ENCODE measurements at regions not wholly inside any gene's neighbourhood (a gene's known extent, or its start where the extent isn't known, plus 50 kb on each side); places are given as distances from the start of the nearest gene placed in this dataset.
"Not testable (repeated sequence)": the region's sequence is repeated elsewhere in the genome, so short reads cannot be mapped to it uniquely, and the experiment has no call there.

DNA sequence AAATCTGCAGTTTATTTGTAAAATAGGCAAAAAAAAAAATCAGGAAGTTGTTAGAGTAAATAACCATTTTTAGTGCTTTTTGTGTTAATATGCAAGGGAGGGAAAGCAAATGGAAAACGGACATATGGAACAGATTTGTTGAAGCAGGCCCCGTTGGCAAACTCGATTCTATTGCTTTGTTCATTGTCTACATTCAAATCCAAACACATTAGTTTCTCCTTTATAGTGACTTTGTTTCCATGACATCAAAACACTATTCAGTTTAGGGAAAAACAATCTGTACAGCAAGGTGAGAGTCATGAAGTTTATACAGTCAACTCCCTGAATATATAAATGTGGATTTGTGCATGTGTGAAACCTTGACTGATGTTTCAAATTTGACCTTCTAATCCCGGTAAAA is 142.2 kb downstream of the FAM47A start:
- DNase-seq (ENCODE audit: low read depth, low spot score) = no peak

DNA sequence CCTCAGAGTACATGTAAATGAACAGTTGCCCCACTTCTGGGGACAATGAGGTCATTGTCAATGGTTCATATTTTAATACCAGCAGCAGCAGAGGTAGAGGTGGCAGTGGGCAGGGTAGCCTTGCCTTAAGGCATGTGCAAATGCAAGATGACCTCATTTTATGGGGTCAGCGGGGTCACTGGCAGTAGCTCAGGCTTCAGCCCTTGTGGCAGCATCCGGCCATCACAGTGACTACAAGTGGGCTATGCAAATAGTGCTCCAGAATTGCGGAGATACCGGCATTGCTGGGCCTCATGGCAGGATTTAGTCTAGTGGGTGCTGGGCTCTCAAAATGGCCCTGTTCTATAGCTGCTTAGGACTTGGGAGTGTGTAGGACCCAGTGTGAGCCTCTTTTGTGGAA is 144.7 kb downstream of the FAM47A start:
- DNase-seq (ENCODE audit: low read depth, low spot score) = peak; percentile 18

DNA sequence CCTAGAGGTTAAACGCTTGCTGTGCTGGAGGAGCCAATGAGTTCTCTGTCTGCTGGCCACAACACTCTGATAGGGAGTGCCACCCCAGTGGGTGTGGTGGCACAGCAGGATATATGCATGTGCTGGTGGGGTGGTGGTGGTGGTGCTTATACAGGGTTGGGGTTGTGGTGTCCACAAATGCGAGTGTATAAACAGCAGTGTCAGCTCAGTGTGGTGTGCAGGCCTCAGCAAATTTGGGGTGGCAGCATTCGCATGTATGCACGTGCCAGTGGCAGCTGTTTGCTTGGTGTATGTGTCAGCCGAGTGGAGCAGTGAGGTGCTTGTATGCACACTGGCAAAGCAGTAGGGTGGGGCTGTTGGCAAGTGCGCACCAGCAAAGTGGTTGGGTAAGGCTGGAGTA is 157.4 kb downstream of the FAM47A start:
- DNase-seq (ENCODE audit: low read depth, low spot score) = no peak

DNA sequence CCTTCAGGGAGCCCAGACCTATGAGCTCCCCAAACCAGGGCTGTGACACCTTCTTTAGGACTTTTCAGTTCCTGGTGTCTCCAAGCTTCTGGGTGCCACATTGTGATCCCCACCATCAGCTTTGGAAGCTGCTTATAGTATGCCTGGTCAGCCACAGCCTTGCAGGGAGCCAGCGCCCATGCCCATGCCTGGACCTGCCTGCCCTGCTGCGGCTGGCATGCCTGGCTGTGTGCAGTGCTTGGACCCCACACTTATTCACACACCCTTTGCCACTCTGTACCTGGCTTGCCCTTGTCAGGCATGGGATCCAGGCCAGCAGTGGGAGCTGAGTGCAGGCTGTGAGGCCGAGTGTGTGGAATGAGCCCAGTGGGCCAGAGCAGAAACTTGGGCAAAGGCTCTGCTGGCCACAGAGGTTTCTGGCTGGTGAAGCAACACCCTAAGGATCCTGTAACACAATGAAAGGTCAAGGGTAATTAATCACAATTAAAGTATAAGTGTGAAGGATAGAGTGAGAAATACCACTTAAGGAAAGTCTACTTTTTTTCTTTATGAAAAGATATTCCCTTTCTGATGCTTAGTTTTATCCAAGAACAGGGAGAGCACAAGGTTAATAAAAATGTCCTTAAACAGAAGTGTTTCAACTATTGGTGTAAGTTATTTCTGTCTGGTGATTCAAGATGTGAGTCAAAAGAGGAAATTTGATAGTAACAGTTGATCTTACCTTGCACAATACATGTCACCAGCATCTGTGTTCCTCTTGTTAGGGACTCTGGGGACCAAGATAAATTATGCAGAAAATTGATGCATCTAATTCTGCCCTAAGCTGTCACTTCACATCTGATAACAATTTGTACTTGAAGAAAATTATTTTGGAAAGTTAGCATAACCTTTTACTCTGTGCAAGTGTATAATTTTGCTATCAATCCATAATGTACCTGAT is 161.8 kb downstream of the FAM47A start:
- no peak for DNase-seq (ENCODE audit: low read depth, low spot score)

DNA sequence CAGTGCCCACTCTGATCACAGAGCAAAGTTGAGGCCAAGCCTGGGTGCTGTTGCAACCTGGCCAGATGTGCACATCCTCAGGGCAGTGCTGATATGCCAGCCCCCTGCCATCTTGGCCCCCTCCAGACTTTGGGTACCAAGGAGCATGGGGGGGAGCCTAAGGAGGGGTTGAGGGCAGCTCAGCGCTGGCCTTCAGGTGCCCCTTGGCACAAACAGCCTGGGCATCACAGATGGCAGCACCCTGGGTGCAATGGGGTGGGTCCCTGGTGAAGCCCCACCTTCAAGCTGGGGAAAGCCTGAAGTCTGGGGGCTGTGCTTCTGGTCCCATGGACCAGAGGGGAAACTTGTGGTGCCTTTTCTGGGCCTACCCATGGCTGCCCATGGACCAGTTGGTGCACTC is 163.0 kb downstream of the FAM47A start:
- no peak for DNase-seq (ENCODE audit: low read depth, low spot score)

DNA sequence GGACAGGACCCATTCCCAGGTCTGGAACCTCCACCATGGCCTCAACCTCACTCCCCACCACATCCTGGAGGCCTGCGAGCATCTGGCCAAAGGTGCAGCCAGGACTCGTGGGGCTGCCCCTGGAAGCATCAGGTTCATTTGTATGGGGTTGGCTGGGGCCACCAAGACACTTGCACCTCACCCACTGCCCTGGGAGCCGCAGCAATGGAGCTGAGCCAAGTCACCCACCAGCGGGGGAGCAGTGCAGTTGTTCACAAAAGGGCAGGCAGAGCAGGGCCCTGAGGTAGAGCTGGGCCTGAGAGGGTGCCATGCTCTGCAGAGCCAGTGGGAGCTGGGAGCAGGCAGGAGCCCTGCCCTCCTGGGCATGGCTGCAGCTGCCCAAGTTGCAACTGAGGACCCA is 163.5 kb downstream of the FAM47A start:
- DNase-seq (ENCODE audit: low read depth, low spot score) = no peak

DNA sequence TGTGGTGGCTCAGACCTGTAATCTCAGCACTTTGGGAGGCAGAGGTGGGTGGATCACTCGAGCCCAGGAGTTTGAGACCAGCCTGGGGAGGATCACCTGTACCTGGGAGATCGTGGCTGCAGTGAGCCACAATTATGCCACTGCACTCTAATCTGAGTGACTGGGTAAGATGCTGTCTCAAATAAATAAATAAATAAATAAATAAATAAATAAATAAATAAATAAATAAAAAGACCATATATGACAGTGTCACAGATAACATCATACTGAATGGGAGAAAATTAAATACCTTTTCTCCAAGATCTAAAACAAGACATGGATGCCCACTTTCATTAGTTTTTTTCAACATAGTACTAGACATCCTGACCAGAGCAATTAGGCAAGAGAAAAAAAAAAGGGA is 182.8 kb downstream of the FAM47A start:
- DNase-seq (ENCODE audit: low read depth, low spot score) = no peak

DNA sequence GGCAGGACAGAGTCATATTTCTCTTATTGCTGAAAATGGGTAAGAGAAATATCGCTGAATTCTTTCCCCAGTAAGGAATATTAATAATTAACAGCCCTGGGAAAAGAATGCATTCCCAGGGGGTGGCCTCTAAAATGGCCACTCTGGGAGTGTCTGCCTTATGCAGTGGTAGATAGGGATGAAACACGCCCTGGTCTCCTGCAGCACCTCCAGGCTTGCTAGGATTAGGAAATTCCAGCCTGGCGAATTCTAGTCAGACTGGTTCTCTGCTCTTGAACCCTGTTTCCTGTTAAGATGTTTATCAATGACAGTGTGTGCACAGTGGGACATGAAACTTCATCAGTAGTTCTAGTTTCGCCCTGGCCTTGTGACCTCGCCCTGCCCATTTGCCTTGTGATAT is 205.9 kb downstream of the FAM47A start:
- DNase-seq (ENCODE audit: low read depth, low spot score) = peak; percentile 12

DNA sequence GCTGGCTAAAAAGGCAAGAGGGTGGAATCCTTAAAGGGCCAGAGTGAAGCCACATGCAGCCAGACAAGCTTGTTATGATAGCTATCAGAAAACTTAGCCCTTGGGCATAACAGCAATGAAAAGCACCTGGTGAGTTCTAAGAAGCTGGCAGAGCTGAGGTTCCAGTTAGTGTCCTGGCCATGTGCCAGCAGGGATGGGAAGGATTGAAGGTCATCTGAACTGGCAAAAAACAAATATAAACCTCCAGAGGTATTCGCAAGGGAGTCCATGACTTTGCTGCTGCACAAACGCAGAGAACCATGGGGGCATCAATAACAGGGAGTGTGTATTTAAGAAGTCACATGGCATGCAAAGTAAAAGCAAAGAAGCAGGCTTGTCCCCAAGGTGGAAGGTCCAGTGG is 208.9 kb downstream of the FAM47A start:
- no peak for DNase-seq (ENCODE audit: low read depth, low spot score)

DNA sequence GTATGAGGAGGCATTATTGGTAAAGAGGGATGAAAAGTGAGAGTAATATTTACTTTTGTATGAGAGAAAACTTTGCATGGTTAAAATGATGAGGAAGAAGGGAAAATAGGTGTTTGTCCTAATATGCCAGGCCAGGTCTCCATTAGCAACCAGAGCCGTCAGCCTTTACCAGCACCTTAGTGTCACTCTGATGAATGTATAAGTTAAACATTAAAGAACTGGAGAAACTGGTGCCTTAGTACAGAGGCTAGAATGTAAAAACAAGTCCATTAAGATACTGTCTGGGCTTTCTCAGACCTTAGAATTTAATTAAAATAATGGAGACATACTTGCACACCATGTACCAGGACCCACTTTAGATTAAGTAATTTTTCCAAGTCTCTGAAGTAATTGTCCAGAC is 222.3 kb downstream of the FAM47A start:
- no peak for DNase-seq (ENCODE audit: low read depth, low spot score)

DNA sequence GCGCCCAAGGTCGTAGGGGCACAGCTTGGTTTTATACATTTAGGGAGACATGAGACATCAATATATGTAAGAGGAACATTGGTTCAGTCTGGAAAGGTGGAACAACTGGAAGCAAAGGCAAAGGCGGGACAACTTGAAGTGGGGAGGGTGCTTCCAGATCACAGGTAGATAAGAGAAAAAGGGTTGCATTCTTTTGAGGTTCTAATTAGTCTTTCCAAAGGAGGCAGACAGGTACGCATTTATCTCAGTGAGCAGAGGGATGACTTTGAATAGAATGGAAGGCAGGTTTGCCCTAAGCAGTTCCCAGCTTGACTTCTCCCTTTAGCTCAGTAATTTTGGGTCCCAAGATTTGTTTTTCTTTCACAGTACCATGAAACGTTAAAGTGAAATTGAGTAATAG is 223.2 kb downstream of the FAM47A start:
- DNase-seq (ENCODE audit: low read depth, low spot score) = peak; percentile 76

DNA sequence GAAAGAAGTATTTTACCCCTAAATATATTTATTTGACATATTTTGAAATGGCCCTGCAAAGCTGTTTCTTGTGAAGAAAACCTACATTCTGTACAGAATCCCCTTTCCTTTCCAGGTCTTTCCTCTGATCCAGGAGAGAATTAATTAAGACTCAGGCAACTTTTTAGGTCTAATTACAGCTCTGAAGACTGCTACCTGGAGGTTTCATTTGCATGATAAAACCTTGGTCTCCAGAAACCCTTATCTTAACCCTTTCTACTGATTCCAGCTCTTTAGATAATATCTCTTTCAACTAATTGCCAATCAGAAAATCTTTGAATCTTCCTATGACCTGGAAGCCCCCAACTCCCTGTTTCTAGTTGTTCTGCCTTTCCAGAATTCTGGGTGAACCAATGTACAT is 224.0 kb downstream of the FAM47A start:
- no peak for DNase-seq (ENCODE audit: low read depth, low spot score)

DNA sequence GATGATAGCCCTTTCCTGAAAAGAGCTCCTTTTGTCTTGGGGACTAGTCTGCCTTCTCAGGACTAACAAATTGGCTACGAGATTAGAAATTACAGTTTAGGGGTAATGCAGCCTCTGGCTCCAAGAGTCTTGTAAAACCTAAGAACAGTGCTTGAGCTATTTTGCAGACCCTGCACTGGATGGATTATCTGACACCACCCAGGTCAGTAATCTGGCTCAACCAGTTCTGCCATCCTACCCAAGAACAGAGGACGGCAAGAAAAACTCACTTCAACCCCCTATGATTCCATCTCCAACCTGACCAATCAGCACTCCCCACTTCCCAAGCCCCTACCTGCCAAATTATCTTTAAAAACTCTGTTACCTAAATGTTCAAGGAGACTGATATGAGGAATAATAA is 225.1 kb downstream of the FAM47A start:
- peak; percentile 79 for DNase-seq (ENCODE audit: low read depth, low spot score)

DNA sequence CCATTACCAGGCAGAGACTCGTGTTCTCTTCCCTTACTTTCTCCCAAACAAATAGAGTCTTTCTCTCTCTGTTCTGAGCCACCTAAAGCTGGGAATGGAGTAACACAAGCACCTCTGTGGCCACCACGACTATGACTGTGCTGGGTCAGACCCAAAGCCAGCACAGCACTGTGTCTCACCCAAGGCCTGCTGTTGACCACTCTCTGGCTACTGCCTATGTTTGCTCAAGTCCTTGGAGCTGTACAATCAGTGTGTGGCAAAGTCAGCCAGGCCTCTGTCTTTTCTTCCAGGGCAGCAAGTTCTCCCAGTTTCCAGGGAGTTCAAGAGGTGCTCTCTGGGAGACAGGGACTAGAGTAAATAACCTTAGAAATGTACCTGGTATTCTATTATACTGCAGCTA is 239.4 kb downstream of the FAM47A start:
- DNase-seq (ENCODE audit: low read depth, low spot score) = no peak

DNA sequence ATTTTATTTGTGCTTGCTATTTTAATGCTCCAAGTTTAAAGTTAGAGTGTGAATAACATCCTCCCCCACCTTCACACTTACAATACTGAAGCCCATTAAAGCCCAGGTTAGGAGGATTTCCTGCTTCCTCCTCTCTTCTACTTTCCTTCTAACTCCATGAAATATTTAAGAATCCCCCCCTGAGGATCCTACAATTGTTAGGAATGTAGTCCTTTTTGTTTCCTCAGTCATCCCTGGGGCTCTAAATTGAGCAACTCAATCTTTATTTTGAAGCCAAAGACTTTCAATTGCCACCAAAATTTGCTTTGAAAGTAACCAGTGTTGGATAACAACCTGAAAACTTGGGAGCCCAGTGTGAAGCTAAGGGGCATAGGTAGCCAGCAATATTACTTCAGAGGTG is 276.9 kb downstream of the FAM47A start:
- DNase-seq (ENCODE audit: low read depth, low spot score) = peak; percentile 9

DNA sequence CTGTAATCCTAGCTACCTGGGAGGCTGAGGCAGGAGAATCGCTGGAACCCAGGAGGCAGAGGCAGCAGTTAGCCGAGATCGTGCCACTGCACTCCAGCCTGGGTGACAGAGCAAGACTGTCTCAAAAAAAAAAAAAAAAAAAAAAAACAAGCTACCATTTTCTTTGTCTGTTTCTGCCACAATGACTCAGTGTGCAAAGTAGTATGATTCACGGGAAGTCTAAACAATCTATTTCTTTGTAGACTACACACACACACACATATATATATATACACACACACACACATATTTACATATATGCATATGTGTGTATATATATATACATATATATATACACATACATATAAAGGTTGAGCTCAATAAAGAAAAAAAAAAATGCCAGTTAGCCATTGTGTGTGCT is 280.0 kb downstream of the FAM47A start:
- not testable (repeated sequence) for DNase-seq (ENCODE audit: low read depth, low spot score)

DNA sequence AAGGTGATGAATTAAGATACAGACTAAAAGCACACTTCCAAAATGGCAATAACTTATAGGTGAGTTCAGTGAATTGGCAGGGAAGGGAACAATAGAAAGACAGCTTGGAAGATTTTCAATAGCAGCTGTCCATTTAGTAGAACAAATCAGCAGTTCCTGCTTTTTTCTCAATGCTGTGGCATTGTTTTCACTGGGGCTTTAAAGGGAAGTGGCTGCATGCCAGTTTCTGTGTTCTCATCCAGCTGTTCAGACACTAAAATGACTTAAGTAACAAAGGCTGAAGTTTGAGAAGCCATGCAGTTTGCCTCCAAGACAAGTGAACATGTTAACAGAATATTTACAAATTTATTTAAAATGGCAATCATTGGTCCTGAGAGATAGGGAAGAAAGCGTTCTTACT is 291.9 kb downstream of the FAM47A start:
- DNase-seq (ENCODE audit: low read depth, low spot score) = no peak

DNA sequence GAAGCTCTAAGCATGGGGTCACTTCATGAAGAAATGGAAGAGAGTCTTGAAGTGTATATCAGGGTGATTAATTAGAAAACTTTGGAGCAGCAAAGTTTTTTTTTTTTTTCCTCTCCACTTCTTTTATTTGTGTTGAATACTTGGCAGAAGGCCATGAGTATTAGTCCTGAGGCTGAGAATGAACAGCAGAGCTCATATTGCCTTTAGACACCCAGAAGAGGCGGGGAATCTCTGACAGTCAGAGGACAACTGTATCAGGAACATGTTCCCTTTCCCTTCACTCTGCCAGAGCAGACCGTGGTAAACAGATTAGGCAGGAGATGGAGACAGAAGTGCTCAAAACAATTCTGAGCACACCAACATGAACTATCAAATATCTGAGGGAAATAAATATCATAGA is 300.9 kb downstream of the FAM47A start:
- DNase-seq (ENCODE audit: low read depth, low spot score) = no peak

DNA sequence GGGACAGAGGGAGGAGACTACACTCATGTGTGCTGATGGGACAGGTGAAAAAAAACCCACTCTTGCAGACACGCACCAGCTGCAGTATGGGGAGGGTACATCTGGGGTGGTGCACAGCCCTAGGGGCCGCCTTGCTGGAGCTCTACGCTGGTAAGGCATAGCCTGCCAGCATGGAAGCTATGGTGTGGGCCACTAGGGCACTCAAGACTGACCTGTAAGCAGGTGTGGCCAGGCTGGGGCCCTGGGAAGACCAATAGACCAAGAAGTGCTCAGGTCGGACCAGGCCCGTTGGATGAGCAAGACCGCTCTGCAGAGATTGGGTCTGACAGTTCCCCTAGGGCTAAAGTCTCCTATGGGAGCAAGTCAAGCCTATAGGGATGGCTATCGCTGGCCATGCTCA is 314.8 kb downstream of the FAM47A start:
- DNase-seq (ENCODE audit: low read depth, low spot score) = no peak

DNA sequence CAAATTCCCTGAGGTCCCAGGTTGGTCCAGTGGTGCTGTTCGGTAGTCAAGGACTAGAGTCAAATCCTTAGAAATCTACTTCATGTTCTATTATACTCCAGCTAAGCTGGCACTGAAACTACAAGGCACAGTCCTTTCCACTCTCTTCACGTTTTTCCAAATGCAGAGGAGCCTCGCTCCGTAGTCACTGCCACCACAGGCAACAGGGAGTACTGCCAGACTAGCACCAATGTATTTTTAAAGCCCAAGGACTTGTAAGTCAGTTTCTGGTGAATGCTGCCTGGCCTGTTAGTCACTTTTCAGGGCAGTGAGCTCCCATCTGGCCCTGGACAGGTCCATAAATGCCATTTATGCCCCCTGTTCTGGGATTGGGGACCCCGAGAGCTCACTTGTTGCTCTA is 323.5 kb downstream of the FAM47A start:
- DNase-seq (ENCODE audit: low read depth, low spot score) = peak; percentile 33

DNA sequence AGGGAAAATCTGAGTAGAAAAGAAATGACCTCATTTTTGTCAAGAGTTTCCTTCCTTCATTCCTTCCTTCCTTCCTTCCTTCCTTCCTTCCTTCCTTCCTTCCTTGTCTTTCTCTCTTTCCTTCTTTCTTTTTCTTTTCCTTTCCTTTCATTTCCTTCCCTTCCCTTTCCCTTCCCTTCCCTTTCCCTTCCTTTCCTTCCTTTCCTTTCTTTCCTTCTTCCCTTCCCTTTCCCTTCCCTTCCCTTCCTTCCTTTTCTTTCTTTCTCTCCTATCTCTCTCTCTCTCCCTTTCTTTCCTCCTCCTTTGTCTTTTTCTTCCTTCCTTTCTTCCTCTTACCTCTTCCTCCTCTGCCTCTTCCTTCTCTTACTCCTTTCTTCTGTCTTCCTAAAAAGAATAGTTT is 347.6 kb downstream of the FAM47A start:
- no peak for DNase-seq (ENCODE audit: low read depth, low spot score)

DNA sequence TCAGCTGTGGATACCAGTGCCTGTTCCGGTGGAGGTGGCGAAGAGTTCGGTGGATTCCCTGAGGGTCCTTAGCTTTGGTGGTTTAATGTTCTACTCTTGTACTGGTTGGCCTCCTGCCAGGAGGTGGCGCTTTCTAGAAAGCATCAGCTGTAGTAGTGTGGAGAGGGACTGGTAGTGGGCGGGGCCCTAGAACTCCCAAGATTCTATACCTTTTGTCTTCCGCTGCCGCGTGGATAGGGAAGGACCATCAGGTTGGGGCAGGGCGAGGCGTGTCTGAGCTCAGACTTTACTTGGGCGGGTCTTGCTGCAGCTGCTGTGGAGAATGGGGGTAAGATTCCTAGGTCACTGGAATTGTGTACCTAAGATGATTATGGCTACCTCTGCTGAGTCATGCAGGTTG is 390.3 kb downstream of the FAM47A start:
- peak; percentile 93 for DNase-seq (ENCODE audit: low read depth, low spot score)

DNA sequence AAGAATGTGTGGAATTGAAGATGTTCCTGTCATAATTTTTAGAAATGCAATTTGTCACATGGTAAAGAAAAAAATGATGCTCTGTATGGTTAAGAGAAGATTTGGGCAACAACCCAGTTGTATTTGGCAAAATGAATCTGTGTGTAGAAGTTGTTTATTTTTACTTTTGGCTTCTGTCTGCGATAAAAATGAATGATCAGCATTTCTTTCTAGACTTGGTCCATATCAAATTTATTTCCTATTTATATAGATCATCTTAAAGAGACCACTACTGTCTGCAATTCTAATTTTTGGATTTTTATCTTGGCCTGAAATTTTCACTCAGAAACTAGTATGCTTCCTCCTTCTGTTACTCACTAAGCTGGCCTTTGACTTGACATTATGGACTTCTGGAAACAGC is 396.9 kb downstream of the FAM47A start:
- DNase-seq (ENCODE audit: low read depth, low spot score) = no peak
